GM18867 (cell line): ENCODE measurements at regions not wholly inside any gene's neighbourhood (a gene's known extent, or its start where the extent isn't known, plus 50 kb on each side); places are given as distances from the start of the nearest gene placed in this dataset.

ENCODE experiments used
- ATAC-seq: cut with Tn5 transposase; IDR thresholded peaks from one replicate; pipeline ENCODE4 v1.9.1; 2021; ENCODE audit warnings: mild to moderate bottlenecking, moderate library complexity; ENCODE audit not compliant: unreplicated experiment

- no peak for ATAC-seq
Observed at GRCh38 chr3:64825404-64826120, 137.8 kb upstream of the ADAMTS9 start.

DNA sequence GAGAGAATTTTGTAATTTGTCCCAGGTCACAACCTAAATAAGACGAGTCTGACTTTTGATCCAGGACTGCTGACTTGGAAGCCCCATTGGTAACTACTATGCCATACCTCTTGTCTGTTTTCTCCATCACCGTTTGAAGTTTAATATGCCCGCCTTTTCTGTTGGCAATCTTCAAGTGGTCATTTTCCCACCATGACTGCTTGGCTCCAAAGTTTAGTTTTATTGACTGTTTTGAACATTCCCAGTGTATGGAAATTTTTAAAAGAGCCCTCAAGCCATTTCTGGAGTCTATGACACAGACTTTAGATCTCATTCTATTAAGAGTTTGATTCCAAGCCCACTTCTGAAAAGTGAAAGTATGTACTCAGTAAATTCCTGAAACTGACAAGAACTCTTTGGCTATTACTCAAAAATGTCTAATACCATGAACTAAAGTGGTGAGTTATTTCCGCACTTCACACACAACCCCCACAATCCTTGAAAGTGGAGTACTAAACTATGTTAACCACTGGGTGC, 136.7 kb upstream of the ADAMTS9 start:
- no peak for ATAC-seq

GRCh38 chr3:64818196-64818595, 130.4 kb upstream of the ADAMTS9 start:
- no peak for ATAC-seq

GRCh38 chr3:64816355-64816754, 128.6 kb upstream of the ADAMTS9 start:
- ATAC-seq, result no peak

- ATAC-seq, result no peak
Observed at GRCh38 chr3:64815789-64816188, 128.0 kb upstream of the ADAMTS9 start.

GRCh38 chr3:64815195-64815631, 127.4 kb upstream of the ADAMTS9 start:
- no peak for ATAC-seq

DNA sequence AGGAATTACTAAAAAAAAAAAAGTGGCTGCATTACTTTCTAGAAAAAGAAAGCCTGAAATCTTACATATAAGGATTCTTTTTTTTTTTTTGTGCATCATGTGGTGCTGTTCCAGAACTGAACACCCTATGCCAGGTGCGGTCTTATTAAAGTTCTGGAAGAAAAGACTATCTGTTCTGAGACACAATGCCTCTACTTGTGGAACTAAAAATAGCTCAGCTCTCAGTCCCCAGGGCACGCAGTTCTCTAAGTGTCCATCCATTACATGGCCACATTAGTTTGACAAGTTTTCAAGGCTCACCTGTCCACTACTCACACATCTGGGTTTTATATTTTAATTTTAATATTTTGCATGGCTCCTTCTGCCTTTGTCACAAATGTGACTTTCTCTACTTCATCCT, 126.6 kb upstream of the ADAMTS9 start:
- no peak for ATAC-seq

DNA sequence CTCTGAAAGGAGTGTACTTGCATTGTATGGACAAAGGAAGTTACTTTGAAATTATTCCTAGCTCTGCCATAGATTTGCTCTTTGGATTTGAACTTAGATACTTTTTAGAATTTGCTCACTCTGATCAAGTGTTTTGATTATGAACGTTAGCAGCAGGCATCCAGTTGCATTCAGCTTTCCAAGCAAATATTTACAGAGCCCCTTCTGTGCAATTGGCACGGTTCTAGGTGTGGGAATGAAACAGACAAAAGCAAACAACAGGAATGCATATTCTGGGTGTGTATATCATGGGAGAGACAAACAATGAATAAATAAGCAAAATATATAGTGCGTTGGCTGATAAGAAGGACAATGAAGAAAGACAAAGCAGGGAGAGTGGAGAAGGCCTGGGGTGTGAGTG, 125.5 kb upstream of the ADAMTS9 start:
- no peak for ATAC-seq

GRCh38 chr3:64809086-64809485, 121.3 kb upstream of the ADAMTS9 start:
- ATAC-seq, result no peak

GRCh38 chr3:64808061-64808460, 120.3 kb upstream of the ADAMTS9 start:
- ATAC-seq, result no peak

DNA sequence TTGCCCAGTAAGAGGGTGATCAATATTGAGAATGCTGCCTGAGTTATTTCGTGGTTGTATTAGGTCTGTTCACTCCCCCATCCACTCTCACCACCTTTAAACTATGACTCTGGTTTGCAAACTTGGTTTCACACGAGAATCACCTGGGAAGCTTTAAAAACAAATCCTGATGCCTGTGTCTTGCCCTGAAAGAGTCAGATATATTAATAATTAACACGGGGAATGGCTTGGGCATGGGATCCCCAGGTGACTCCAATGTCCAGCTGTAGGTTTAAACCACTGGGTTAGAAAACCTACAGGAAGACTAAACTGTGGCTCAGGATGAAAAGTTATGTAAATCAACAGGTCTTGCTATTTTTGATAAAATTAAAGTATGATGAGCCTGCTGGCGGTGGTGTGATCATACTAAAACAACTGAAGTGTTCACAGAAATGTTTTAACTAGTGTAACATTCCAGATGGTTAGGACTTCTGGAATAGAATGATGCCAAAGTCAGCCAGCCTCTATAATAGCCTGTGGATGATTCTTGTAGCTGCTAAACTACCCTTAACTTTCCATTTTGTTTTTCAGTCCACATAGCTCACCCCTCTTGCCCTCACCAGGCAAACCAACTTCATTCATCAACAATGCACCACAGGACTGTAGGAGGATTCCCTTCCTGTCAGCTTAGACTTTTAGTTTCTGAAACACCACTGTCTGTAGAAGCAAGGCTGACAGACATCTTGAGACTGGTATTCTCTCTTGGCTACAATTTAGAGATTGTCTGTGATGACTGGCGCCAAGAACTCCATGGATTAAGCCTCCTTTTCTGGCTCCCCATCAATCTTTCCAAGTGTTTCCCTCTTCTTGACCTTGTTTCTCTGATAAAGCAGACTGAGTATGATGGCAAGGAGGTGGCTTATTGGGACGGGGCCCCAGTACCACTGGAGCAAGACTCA, 119.1 kb upstream of the ADAMTS9 start:
- no peak for ATAC-seq

GRCh38 chr3:64805978-64806377, 118.2 kb upstream of the ADAMTS9 start:
- no peak for ATAC-seq

- ATAC-seq, result no peak
Observed at GRCh38 chr3:64805248-64805647, 117.4 kb upstream of the ADAMTS9 start.

- ATAC-seq, result no peak
Observed at GRCh38 chr3:64803469-64803868, 115.7 kb upstream of the ADAMTS9 start.

DNA sequence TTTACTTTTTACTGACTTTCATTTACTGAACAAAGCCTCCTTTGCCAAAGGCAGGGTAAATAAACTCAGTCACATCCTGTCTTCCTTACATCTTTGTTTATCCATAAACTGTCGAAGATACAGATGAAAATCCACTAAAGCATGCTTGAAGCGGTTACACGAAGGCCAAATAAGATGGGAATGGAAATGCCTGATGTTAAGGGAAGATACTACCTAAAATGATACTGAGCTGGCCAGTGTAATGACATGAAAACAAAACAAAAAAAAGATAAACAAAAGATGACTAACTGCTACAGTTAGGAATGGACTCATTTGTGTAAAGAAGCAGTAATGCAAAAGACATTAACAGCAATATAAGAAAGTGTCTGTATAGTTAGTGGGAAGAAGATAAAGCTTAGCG, 114.7 kb upstream of the ADAMTS9 start:
- ATAC-seq, result no peak

DNA sequence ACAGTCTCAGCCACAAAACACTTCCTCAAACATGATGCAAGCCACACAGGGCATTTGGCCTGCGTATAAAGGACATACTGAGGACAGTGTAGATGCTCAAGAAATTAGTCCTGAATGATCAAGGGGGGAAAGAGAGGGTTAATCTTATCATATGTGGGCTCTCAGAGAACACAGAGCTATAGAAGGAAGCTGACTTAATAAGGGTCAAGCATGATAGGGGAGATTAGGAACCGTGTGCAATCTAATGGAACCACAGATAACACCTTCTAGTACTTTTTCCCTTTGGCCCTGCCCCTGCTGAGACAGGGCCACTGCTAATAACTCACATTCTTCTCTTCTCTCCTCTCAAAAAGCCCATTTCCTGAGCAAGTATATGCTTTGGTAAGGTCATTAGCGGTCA, 114.1 kb upstream of the ADAMTS9 start:
- ATAC-seq, result no peak

GRCh38 chr3:64799606-64800005, 111.8 kb upstream of the ADAMTS9 start:
- ATAC-seq, result no peak

DNA sequence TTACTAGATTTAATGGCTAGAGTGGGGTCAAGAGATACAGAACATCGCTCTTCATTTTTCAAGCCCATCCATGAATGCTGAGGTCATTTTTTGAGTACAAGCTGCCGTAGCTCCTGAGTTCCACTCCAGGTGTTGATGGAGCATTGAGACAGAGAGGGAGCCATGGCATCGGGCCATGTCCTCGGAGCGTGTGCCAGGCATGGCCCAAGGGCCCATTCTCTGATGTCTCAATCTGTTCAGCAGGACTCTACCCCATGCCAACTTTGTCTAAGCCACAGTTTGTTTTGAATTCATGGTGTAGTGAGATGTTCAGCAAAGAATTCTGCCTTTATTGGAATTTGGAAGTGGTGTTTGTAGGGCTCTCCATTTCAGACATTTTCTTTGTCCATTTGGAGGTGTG, 110.5 kb upstream of the ADAMTS9 start:
- no peak for ATAC-seq

DNA sequence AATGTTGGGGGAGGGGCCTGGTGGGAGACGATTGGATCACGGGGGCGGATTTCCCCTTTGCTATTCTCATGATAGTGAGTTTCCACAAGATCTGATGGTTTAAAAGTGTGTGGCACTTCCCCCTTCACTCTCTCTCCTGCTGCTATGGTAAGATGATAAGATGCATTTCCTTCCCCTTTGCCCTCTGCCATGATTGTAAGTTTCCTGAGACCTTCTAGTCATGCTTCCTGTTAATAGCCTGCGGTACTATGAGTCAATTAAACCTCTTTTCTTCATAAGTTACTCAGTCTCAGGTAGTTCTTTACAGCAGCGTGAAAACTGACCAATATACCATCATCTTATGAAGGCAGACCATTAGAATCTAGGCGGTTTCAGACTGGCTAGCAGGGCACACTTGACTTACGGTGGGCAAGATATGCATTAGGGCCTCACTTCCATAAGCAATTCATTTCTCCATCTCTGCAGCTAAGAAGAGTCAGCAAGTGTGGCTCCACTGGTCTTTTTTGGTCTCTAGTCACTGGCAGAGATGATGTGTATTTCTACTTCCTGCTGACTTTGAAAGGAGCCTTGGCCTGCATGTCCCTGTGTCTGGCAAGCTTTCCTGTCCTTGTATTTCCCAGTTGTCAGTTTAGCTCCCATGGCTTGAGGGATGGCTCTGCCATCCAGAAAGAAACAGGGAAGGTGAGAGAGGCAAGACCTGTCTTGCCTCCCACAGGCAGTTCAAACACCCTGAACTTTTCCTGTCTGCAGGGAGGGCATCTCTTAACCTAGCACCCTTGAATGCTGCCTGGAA, 109.0 kb upstream of the ADAMTS9 start:
- no peak for ATAC-seq

GRCh38 chr3:64792445-64792844, 104.6 kb upstream of the ADAMTS9 start:
- ATAC-seq, result no peak

DNA sequence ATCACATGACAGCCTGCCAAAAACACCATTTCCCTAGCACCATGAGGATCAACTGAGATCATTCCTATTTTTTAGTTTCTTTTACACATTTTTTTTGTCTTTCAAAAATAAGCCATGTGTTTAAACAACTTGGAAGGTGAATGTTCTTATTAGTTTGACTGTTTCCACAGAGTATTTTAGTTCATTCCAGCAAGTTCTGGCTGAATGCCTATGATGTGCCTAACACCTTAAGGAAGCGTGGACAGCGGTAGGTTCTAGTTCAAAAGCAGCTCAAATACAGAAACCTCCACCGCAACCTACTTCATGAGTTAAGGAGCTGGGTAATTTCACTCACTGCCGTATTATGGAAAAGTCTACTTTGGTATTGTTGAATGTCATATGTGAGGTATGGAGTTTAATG, 101.3 kb upstream of the ADAMTS9 start:
- ATAC-seq, result no peak
